H1 (cell line): ENCODE measurements at regions not wholly inside any gene's neighbourhood (a gene's known extent, or its start where the extent isn't known, plus 50 kb on each side); places are given as distances from the start of the nearest gene placed in this dataset.

Experiments
- CTCF ChIA-PET: fragments of 300-600 bp; sonication (Branson Sonifier 250); formaldehyde crosslinking; loops from one replicate; lab custom pipeline; 2021; ENCODE audit not compliant: partially characterized antibody; lab: Charles Lee
- POLR2A ChIA-PET: fragments of 300-600 bp; sonication (Branson Sonifier 250); formaldehyde crosslinking; loops from one replicate; lab custom pipeline; 2021; ENCODE audit warnings: inconsistent platforms; ENCODE audit not compliant: partially characterized antibody; lab: Charles Lee
- DNase-seq, 2 experiments: peaks; one replicate each; pipeline versions ENCODE4 v3.0.0 to v3.0.0-alpha.2; 2010 to 2022; ENCODE audit warnings: low spot score in 2 of 2, low read depth in 1 of 2, mixed read lengths in 1 of 2
- FAIRE-seq: peaks from 2 replicates; lab custom pipeline; 2011; peaks lifted over from hg19 to GRCh38; lab: Jason Lieb, UNC
- H2AFZ ChIP-seq: 2 replicates; pipeline ENCODE4 v1.8.1; 2012; ENCODE audit warnings: low read length, inconsistent platforms
- H2AK5ac ChIP-seq: 2 replicates; pipeline ENCODE4 v1.6.1; 2013; ENCODE audit warnings: low read depth, low read length
- H2BK120ac ChIP-seq: replicated peaks from 2 replicates; pipeline ENCODE3; 2013; ENCODE audit warnings: low read depth, low read length, inconsistent platforms
- H2BK12ac ChIP-seq: 2 replicates; pipeline ENCODE4 v1.6.1; 2013; ENCODE audit warnings: low read depth, low read length
- H2BK15ac ChIP-seq: 2 replicates; pipeline ENCODE4 v1.6.1; 2013; ENCODE audit warnings: low read length
- H2BK20ac ChIP-seq: 2 replicates; pipeline ENCODE4 v1.6.1; 2013; ENCODE audit warnings: low read length
- H2BK5ac ChIP-seq: 2 replicates; pipeline ENCODE4 v1.6.1; 2013; ENCODE audit warnings: low read depth, low read length
- H3K14ac ChIP-seq: 2 replicates; pipeline ENCODE4 v1.6.1; 2013; ENCODE audit warnings: inconsistent platforms; ENCODE audit not compliant: insufficient read length
- H3K18ac ChIP-seq: 2 replicates; pipeline ENCODE4 v1.6.1; 2013; ENCODE audit warnings: low read length; ENCODE audit errors: extremely low read depth
- H3K23ac ChIP-seq: 2 replicates; pipeline ENCODE4 v1.6.1; 2013; ENCODE audit warnings: inconsistent platforms; ENCODE audit not compliant: insufficient read length
- H3K23me2 ChIP-seq: 2 replicates; pipeline ENCODE4 v1.6.1; 2013; ENCODE audit warnings: low read depth, low read length
- H3K27ac ChIP-seq: 2 replicates; pipeline ENCODE4 v1.6.1; 2011; ENCODE audit warnings: low read depth, low read length, inconsistent platforms
- H3K27me3 ChIP-seq, 4 experiments: replicated peaks in 1 of 4; 1 replicate in 1 of 4; 2 replicates in 3 of 4; pipeline versions ENCODE4 v1.6.1 to v1.8.1; 2011 to 2013; ENCODE audit warnings: low read length in 3 of 4, mild to moderate bottlenecking in 3 of 4, inconsistent platforms in 2 of 4, mixed read lengths in 2 of 4, moderate library complexity in 1 of 4; ENCODE audit not compliant: control insufficient read depth in 3 of 4, insufficient read depth in 3 of 4; ENCODE audit errors: extremely low read depth in 1 of 4
- H3K36me3 ChIP-seq, 4 experiments: 2 replicates each; pipeline versions ENCODE4 v1.6.1 to v1.8.1; 2011 to 2013; ENCODE audit warnings: mild to moderate bottlenecking in 4 of 4, low read length in 3 of 4, moderate library complexity in 2 of 4, control low read depth in 1 of 4, inconsistent platforms in 1 of 4; ENCODE audit not compliant: insufficient read depth in 4 of 4, control insufficient read depth in 2 of 4
- H3K4ac ChIP-seq: replicated peaks from 2 replicates; pipeline ENCODE3; 2013; ENCODE audit warnings: low read length, low read depth, mixed read lengths, inconsistent platforms; ENCODE audit not compliant: insufficient read length
- H3K4me1 ChIP-seq, 4 experiments: replicated peaks in 1 of 4; 1 replicate in 1 of 4; 2 replicates in 3 of 4; pipeline versions ENCODE4 v1.6.1 to v1.8.1; 2011 to 2013; ENCODE audit warnings: low read length in 3 of 4, inconsistent platforms in 2 of 4, mixed read lengths in 1 of 4; ENCODE audit not compliant: insufficient read depth in 4 of 4, control insufficient read depth in 3 of 4
- H3K4me2 ChIP-seq, 2 experiments: 2 replicates each; pipeline versions ENCODE4 v1.6.1 to v1.8.1; 2011 to 2013; ENCODE audit warnings: low read depth in 2 of 2, low read length in 2 of 2, control low read depth in 1 of 2, inconsistent platforms in 1 of 2, mild to moderate bottlenecking in 1 of 2; ENCODE audit not compliant: insufficient read depth in 1 of 2
- H3K4me3 ChIP-seq, 4 experiments: fragments of 200-600, 300-600 bp in 1 of 4; sonication (generic), shearing (Covaris generic), sonication (Bioruptor Twin) in 1 of 4; 2 replicates each; pipeline versions ENCODE4 v1.5.1 to v1.8.1; 2011 to 2016; ENCODE audit warnings: low read length in 4 of 4, low read depth in 3 of 4, control low read depth in 2 of 4, inconsistent platforms in 2 of 4, mild to moderate bottlenecking in 2 of 4, mixed read lengths in 1 of 4, moderate library complexity in 1 of 4; ENCODE audit not compliant: insufficient read depth in 2 of 4; ENCODE audit errors: extremely low read depth in 1 of 4
- H3K56ac ChIP-seq: replicated peaks from 2 replicates; pipeline ENCODE3; 2013; ENCODE audit warnings: low read depth, mild to moderate bottlenecking, mixed read lengths, low read length, inconsistent platforms; ENCODE audit not compliant: insufficient read length
- H3K79me1 ChIP-seq: 2 replicates; pipeline ENCODE4 v1.6.1; 2013; ENCODE audit warnings: low read depth, low read length, control low read depth
- H3K79me2 ChIP-seq, 2 experiments: 2 replicates each; pipeline versions ENCODE4 v1.6.1 to v1.8.1; 2012 to 2013; ENCODE audit warnings: low read length in 2 of 2, mild to moderate bottlenecking in 2 of 2, inconsistent platforms in 1 of 2; ENCODE audit not compliant: insufficient read depth in 2 of 2, control insufficient read depth in 1 of 2
- H3K9ac ChIP-seq, 4 experiments: replicated peaks in 1 of 4; 1 replicate in 1 of 4; 2 replicates in 3 of 4; pipeline versions ENCODE4 v1.6.1 to v1.8.1; 2011 to 2013; ENCODE audit warnings: low read depth in 3 of 4, low read length in 3 of 4, control low read depth in 2 of 4, mild to moderate bottlenecking in 2 of 4, moderate library complexity in 2 of 4, inconsistent platforms in 1 of 4; ENCODE audit errors: extremely low read depth in 1 of 4
- H3K9me3 ChIP-seq, 2 experiments: 2 replicates each; pipeline versions ENCODE4 v1.6.1 to v1.8.1; 2012 to 2013; ENCODE audit warnings: mild to moderate bottlenecking in 2 of 2, moderate library complexity in 2 of 2, control low read depth in 1 of 2, inconsistent platforms in 1 of 2, low read depth in 1 of 2, low read length in 1 of 2, mixed read lengths in 1 of 2; ENCODE audit not compliant: insufficient read depth in 2 of 2
- H4K20me1 ChIP-seq, 2 experiments: replicated peaks in 1 of 2; 2 replicates each; pipeline versions ENCODE3 to v1.8.1; 2011 to 2013; ENCODE audit warnings: inconsistent platforms in 2 of 2, low read length in 2 of 2, mild to moderate bottlenecking in 1 of 2; ENCODE audit not compliant: insufficient read depth in 2 of 2, control insufficient read depth in 1 of 2
- H4K5ac ChIP-seq: 2 replicates; pipeline ENCODE4 v1.6.1; 2013; ENCODE audit warnings: low read length, low read depth, mixed read lengths, inconsistent platforms; ENCODE audit not compliant: insufficient read length
- H4K8ac ChIP-seq: 2 replicates; pipeline ENCODE4 v1.8.0; 2013; ENCODE audit warnings: mild to moderate bottlenecking, moderate library complexity, low read length, inconsistent platforms; ENCODE audit not compliant: insufficient read depth; ENCODE audit errors: extremely low read depth
- H4K91ac ChIP-seq: replicated peaks from 2 replicates; pipeline ENCODE3; 2013; ENCODE audit warnings: low read length, mixed read lengths, inconsistent platforms; ENCODE audit not compliant: insufficient read length
- BCL11A ChIP-seq, 2 experiments: IDR thresholded peaks; one replicate each; pipeline ENCODE4 v1.6.1; 2011; ENCODE audit warnings: low read depth in 2 of 2, low read length in 2 of 2, mild to moderate bottlenecking in 2 of 2
- CTBP2 ChIP-seq: IDR thresholded peaks from 2 replicates; pipeline ENCODE4 v1.7.0; 2011; ENCODE audit warnings: borderline replicate concordance, mild to moderate bottlenecking, moderate library complexity, mixed read lengths, low read length; ENCODE audit not compliant: insufficient read depth, insufficient read length
- JUND ChIP-seq: IDR thresholded peaks from 2 replicates; pipeline ENCODE4 v1.6.1; 2011; ENCODE audit warnings: mild to moderate bottlenecking, improper control_type of control experiment, low read length
- TAF1 ChIP-seq: IDR thresholded peaks from 2 replicates; pipeline ENCODE4 v1.6.1; 2011; ENCODE audit warnings: mild to moderate bottlenecking, low read depth, low read length

DNA sequence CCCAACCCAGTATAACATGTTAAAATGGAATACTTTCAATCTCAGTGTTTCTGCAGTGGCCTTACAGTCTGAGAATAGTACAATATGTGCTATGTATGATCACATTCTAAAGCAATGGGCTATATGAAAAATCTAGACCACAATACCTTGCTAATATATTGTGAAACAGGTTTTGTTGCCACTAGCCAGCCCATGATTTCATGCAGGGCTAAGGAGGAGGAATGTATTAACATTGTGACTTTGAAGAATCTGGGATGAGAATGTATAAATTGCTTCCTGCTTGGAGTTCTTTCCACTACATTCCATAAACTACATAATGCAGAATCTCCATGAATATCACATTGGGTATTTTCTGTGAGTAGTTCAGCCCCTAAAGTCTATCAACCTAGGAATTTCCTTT lies 935.4 kb upstream of the GRIA3 start:
- FAIRE-seq (no peak), DNase-seq (no peak)
- Histone ChIP-seq H4K20me1 (no peaks in the 10 kb centered on the region), H3K9ac (no peak overlapping the region), H3K23me2 (no peaks in the 10 kb centered on the region), H2BK12ac (no peak overlapping the region), H3K27ac (no peak overlapping the region), H2AK5ac (no peak overlapping the region), H2BK20ac (no peak overlapping the region), H3K23ac (no peak overlapping the region), H4K91ac (no peak overlapping the region), H3K18ac (no peak overlapping the region), H3K79me1 (no peaks in the 10 kb centered on the region), H2BK5ac (no peak overlapping the region), H3K36me3 (peaks cover 0 to 5% (median 0%) of the 10 kb centered on the region in 4 experiments; a peak in 1 of 8 replicates), H4K5ac (no peak overlapping the region), H3K79me2 (no peaks in the 10 kb centered on the region), H3K4me3 (no peak overlapping the region), H3K4ac (no peak overlapping the region), H2BK120ac (no peak overlapping the region), H2BK15ac (no peak overlapping the region), H2AFZ (no peak overlapping the region), H3K4me2 (no peak overlapping the region), H3K56ac (no peak overlapping the region), H3K9me3 (no peaks in the 10 kb centered on the region), H3K27me3 (no peaks in the 10 kb centered on the region), H3K14ac (no peak overlapping the region), H4K8ac (no peak overlapping the region), H3K4me1 (no peaks in the 10 kb centered on the region; a peak in 1 of 7 replicates)
- ChIA-PET CTCF (interaction anchor here (1.2 kb wide), 1 partner anchor 529 kb away, joined by 3 read pairs; no protein-coding TSS in a partner anchor), POLR2A (interaction anchor here (2.9 kb wide), 1 partner anchor 11 kb away, joined by 11 read pairs; no protein-coding TSS in a partner anchor)
- TF ChIP-seq BCL11A (IDR thresholded peaks at IDR 0.05; ENCODE audit: low read depth in 2 of 2, low read length in 2 of 2), result no peak
- TF ChIP-seq CTBP2, result no peak
- no peak for TF ChIP-seq TAF1
- no peak for TF ChIP-seq JUND
